Stomach (tissue), 4 donors: ENCODE measurements at regions not wholly inside any gene's neighbourhood (a gene's known extent, or its start where the extent isn't known, plus 50 kb on each side); places are given as distances from the start of the nearest gene placed in this dataset.

Source experiments
- EP300 ChIP-seq: sonication (generic); formaldehyde crosslinking; IDR thresholded peaks from one replicate; pipeline ENCODE4 v1.6.1; 2017; ENCODE audit warnings: antibody characterized with exemption
- POLR2A ChIP-seq, 4 donors: fragments of 450-650 bp; IDR thresholded peaks; one replicate each; pipeline ENCODE4 v1.6.1; 2016; ENCODE audit warnings: antibody characterized with exemption in 4 of 4, control low read depth in 2 of 4, mild to moderate bottlenecking in 1 of 4, moderate library complexity in 1 of 4
- TF ChIP-seq, protein P1 (sequence below), 7 experiments: fragments of 450-650 bp in 4 of 7; fragments of 200-600 bp in 3 of 7; sonication (generic) in 3 of 7; IDR thresholded peaks; one replicate each; pipeline ENCODE4 v1.5.1; 2016 to 2019; ENCODE audit warnings: antibody characterized with exemption in 7 of 7, control low read depth in 2 of 7, mild to moderate bottlenecking in 1 of 7

DNA sequence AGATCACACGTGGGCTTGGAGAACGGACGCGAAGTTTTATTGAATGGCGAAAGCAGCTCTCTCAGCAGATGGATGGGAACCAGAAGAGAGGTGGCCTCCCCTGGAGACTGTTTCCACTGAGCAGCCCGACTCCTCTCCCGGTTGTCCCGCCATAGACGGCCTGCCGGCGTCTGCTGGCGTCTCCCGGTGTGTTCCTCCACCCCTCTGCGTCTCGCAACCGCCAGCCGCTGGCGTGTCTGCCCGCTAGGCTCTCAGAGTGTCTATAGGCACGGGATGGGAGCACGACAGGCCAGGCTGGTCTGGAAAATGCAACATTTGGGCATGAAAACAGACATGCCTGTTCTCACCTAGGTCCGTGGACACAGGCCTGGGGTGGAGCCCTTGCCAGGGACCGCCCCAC, 366.7 kb upstream of the SOX11 start:
- TF ChIP-seq, protein P1, sequence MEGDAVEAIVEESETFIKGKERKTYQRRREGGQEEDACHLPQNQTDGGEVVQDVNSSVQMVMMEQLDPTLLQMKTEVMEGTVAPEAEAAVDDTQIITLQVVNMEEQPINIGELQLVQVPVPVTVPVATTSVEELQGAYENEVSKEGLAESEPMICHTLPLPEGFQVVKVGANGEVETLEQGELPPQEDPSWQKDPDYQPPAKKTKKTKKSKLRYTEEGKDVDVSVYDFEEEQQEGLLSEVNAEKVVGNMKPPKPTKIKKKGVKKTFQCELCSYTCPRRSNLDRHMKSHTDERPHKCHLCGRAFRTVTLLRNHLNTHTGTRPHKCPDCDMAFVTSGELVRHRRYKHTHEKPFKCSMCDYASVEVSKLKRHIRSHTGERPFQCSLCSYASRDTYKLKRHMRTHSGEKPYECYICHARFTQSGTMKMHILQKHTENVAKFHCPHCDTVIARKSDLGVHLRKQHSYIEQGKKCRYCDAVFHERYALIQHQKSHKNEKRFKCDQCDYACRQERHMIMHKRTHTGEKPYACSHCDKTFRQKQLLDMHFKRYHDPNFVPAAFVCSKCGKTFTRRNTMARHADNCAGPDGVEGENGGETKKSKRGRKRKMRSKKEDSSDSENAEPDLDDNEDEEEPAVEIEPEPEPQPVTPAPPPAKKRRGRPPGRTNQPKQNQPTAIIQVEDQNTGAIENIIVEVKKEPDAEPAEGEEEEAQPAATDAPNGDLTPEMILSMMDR (IDR thresholded peaks at IDR 0.05), result no peak
- TF ChIP-seq POLR2A (IDR thresholded peaks at IDR 0.05) (no peak), EP300 (no peak)
